Hematopoietic multipotent progenitor cell treated with erythropoietin and hydrocortisone succinate and interleukin-3 and kit ligand, for 4 days (in vitro differentiated cells): ENCODE measurements at regions not wholly inside any gene's neighbourhood (a gene's known extent, or its start where the extent isn't known, plus 50 kb on each side); places are given as distances from the start of the nearest gene placed in this dataset.
"Not testable (repeated sequence)": the region's sequence is repeated elsewhere in the genome, so short reads cannot be mapped to it uniquely, and the experiment has no call there.

Experiments used
- DNase-seq: peaks from one replicate; pipeline ENCODE4 v3.0.0-alpha.2; 2015

- no peak for DNase-seq
Measured at GRCh38 chrX:83588409-83588808, 80.3 kb downstream of the POU3F4 start.

- no peak for DNase-seq
Measured at GRCh38 chrX:83593634-83594294, 85.7 kb downstream of the POU3F4 start.

- DNase-seq: no peak
Measured at GRCh38 chrX:83630662-83631061, 122.6 kb downstream of the POU3F4 start.

- not testable (repeated sequence) for DNase-seq
Measured at GRCh38 chrX:83649706-83650105, 141.6 kb downstream of the POU3F4 start.

GRCh38 chrX:83658731-83659130 is 150.6 kb downstream of the POU3F4 start:
- peak; percentile 6 for DNase-seq
